A549 (cell line): ENCODE measurements at regions not wholly inside any gene's neighbourhood (a gene's known extent, or its start where the extent isn't known, plus 50 kb on each side); places are given as distances from the start of the nearest gene placed in this dataset.

ENCODE experiments used
- ATAC-seq, 2 experiments: fragments of 200-7000 bp in 1 of 2; fragments of >200 bp in 1 of 2; cut with Nextera tagmentation in 1 of 2; cut with Tn5 transposase in 1 of 2; 3 replicates each; pipeline versions ENCODE4 v1.8.0 to v1.9.1; 2018 to 2020; ENCODE audit warnings: mild to moderate bottlenecking in 1 of 2, moderate library complexity in 1 of 2
- CTCF ChIA-PET: fragments of 300-600 bp; sonication (Branson Sonifier 250); formaldehyde crosslinking; extraction: SDS; loops from one replicate; lab custom pipeline; 2021; ENCODE audit warnings: antibody characterized with exemption, inconsistent platforms; lab: Yijun Ruan, JAX
- POLR2A ChIA-PET: fragments of 350-600 bp; formaldehyde crosslinking; extraction: SDS; loops from one replicate; lab custom pipeline; 2021; ENCODE audit warnings: antibody characterized with exemption, inconsistent platforms; lab: Yijun Ruan, JAX
- DNase-seq, 2 experiments: peaks; one replicate each; pipeline versions ENCODE4 v3.0.0 to v3.0.0-alpha.2; 2011 to 2016; ENCODE audit warnings: low read depth in 1 of 2, low spot score in 1 of 2
- FAIRE-seq: peaks from 2 replicates; lab custom pipeline; 2011; peaks lifted over from hg19 to GRCh38; lab: Jason Lieb, UNC
- H3K27ac ChIP-seq, 2 experiments: fragments of >200 bp; sonication (Bioruptor Twin); formaldehyde crosslinking; 3 replicates each; pipeline ENCODE4 v1.5.1; 2016 to 2017
- H3K4me1 ChIP-seq: fragments of >200 bp; sonication (Bioruptor Twin); formaldehyde crosslinking; 3 replicates; pipeline ENCODE4 v1.6.1; 2016
- H3K4me2 ChIP-seq: fragments of >200 bp; sonication (Bioruptor Twin); formaldehyde crosslinking; 3 replicates; pipeline ENCODE4 v1.6.1; 2016
- H3K4me3 ChIP-seq: fragments of >200 bp; sonication (Bioruptor Twin); formaldehyde crosslinking; 3 replicates; pipeline ENCODE4 v1.5.1; 2016
- H3K9me3 ChIP-seq: fragments of >200 bp; sonication (Bioruptor Twin); formaldehyde crosslinking; 3 replicates; pipeline ENCODE4 v1.6.1; 2016
- BHLHE40 ChIP-seq: IDR thresholded peaks from 2 replicates; pipeline ENCODE4 v1.6.1; 2012; ENCODE audit warnings: low read depth, low read length, inconsistent platforms
- EHMT2 ChIP-seq: fragments of 200-600 bp; sonication (generic); IDR thresholded peaks from 2 replicates; pipeline ENCODE4 v1.6.1; 2016; ENCODE audit warnings: antibody characterized with exemption, low read depth, mild to moderate bottlenecking, moderate library complexity
- ELK1 ChIP-seq: fragments of 150-350 bp; IDR thresholded peaks from 2 replicates; pipeline ENCODE4 v1.6.1; 2014; ENCODE audit warnings: low read depth, mild to moderate bottlenecking, low read length
- EP300 ChIP-seq, 2 experiments: fragments of >200 bp; sonication (Bioruptor Twin); formaldehyde crosslinking; IDR thresholded peaks; 2 replicates in 1 of 2; 3 replicates in 1 of 2; pipeline ENCODE4 v1.6.1; 2016 to 2017
- ESRRA ChIP-seq: fragments of 150-350 bp; IDR thresholded peaks from 2 replicates; pipeline ENCODE4 v1.6.1; 2014; ENCODE audit warnings: mild to moderate bottlenecking, low read length, borderline replicate concordance
- HES2 ChIP-seq: fragments of >200 bp; sonication (Bioruptor Twin); formaldehyde crosslinking; IDR thresholded peaks from 2 replicates; pipeline ENCODE4 v1.6.1; 2016
- HOXA7 ChIP-seq: fragments of 250-450 bp; sonication (Bioruptor Pico); IDR thresholded peaks from 2 replicates; pipeline ENCODE4 v1.5.0; 2020; ENCODE audit warnings: mild to moderate bottlenecking, moderate library complexity
- JUNB ChIP-seq: fragments of >200 bp; sonication (Bioruptor Twin); formaldehyde crosslinking; IDR thresholded peaks from 2 replicates; pipeline ENCODE4 v1.6.1; 2016
- MAX ChIP-seq: IDR thresholded peaks from 2 replicates; pipeline ENCODE4 v1.6.1; 2012
- MAZ ChIP-seq: fragments of 150-350 bp; IDR thresholded peaks from 2 replicates; pipeline ENCODE4 v1.6.1; 2014; ENCODE audit warnings: antibody characterized with exemption, low read depth, low read length, borderline replicate concordance
- MYC ChIP-seq: IDR thresholded peaks from 2 replicates; pipeline ENCODE4 v1.6.1; 2012; ENCODE audit warnings: mild to moderate bottlenecking, inconsistent platforms, low read length, improper control_type of control experiment, borderline replicate concordance
- NFE2L2 ChIP-seq: fragments of 150-350 bp; conservative IDR thresholded peaks from 2 replicates; pipeline ENCODE4 v1.6.1; 2014; ENCODE audit warnings: low read length
- POLR2A ChIP-seq: IDR thresholded peaks from 2 replicates; pipeline ENCODE4 v1.6.1; 2012; ENCODE audit warnings: mild to moderate bottlenecking, low read length
- POLR2AphosphoS2 ChIP-seq: conservative IDR thresholded peaks from 2 replicates; pipeline ENCODE4 v1.6.1; 2012; ENCODE audit warnings: low read length, improper control_type of control experiment, inconsistent platforms
- RAD21 ChIP-seq, 2 experiments: fragments of >200 bp in 1 of 2; sonication (Bioruptor Twin) in 1 of 2; formaldehyde crosslinking in 1 of 2; IDR thresholded peaks in 1 of 2; conservative IDR thresholded peaks in 1 of 2; 2 replicates in 1 of 2; 3 replicates in 1 of 2; pipeline ENCODE4 v1.6.1; 2012 to 2018; ENCODE audit warnings: inconsistent platforms in 1 of 2
- SMC3 ChIP-seq: fragments of >200 bp; sonication (Bioruptor Twin); formaldehyde crosslinking; IDR thresholded peaks from 3 replicates; pipeline ENCODE4 v1.6.1; 2018; ENCODE audit warnings: inconsistent platforms
- TFCP2L1 ChIP-seq: fragments of 250-450 bp; sonication (Bioruptor Pico); IDR thresholded peaks from 2 replicates; pipeline ENCODE4 v1.5.0; 2021; ENCODE audit warnings: mild to moderate bottlenecking
- TP53 ChIP-seq: fragments of 250-450 bp; sonication (Bioruptor Pico); IDR thresholded peaks from 2 replicates; pipeline ENCODE4 v1.5.0; 2021; ENCODE audit warnings: mild to moderate bottlenecking, moderate library complexity
- ZC3H11A ChIP-seq: fragments of 450-650 bp; IDR thresholded peaks from 2 replicates; pipeline ENCODE4 v1.6.1; 2014; ENCODE audit warnings: antibody characterized with exemption, mild to moderate bottlenecking
- ZSCAN20 ChIP-seq: fragments of 250-450 bp; sonication (Bioruptor Pico); IDR thresholded peaks from 2 replicates; pipeline ENCODE4 v1.8.0; 2022; ENCODE audit warnings: mild to moderate bottlenecking, moderate library complexity
- WGBS: methylation state at CpG from one replicate; pipeline ENCODE4 v1.1.6; 2017; ENCODE audit errors: missing lambda C conversion rate; 5-methylcytosine and 5-hydroxymethylcytosine counted together
- TF ChIP-seq, protein P1 (sequence below): IDR thresholded peaks from 2 replicates; pipeline ENCODE4 v1.6.1; 2012; ENCODE audit warnings: low read depth, borderline replicate concordance
- TF ChIP-seq, protein P2 (sequence below): IDR thresholded peaks from 2 replicates; pipeline ENCODE4 v1.6.1; 2012
- TF ChIP-seq, protein P3 (sequence below): fragments of 200-600 bp; sonication (generic); IDR thresholded peaks from 2 replicates; pipeline ENCODE4 v1.6.1; 2016; ENCODE audit warnings: antibody characterized with exemption, mild to moderate bottlenecking, moderate library complexity
- TF ChIP-seq, protein P4 (sequence below): fragments of >200 bp; sonication (Bioruptor Twin); formaldehyde crosslinking; IDR thresholded peaks from 3 replicates; pipeline ENCODE4 v1.6.1; 2016

DNA sequence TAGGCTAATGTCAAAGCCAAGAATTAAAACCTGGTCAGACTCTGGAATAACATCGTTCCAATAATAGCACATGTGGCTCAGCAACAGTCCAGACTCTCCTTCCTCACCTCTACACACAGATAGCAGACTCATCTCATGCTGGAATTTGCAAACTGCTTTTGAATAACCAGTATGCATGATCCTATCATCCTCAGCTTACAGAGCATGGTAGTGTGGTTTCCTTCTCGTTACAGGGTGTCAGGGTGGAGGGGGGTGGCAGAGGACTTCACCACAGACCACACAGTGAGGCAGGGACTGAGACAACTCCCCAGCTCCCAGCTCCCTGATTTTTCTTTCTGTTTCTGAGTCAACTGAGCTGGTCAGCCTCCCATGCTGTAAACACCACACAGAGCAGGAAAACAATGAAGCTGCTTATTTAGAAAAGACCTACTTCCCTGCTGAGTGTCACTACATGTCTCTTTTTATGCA, 101.6 kb downstream of the RPL22L1 start:
- TF ChIP-seq EHMT2 (no peak), ESRRA (no peak), POLR2A (no peak), MAZ (no peak), MYC (no peak), TP53 (CRISPR knock-in tag) (no peak), SMC3 (no peak), HES2 (no peak), HOXA7 (CRISPR knock-in tag) (no peak), MAX (no peak), RAD21 (conservative IDR thresholded peaks at IDR 0.05 in 1 of 2, IDR thresholded peaks at IDR 0.05 in 1 of 2) (no peak), POLR2AphosphoS2 (no peak), TFCP2L1 (no peak), JUNB (no peak), ELK1 (no peak), ZC3H11A (no peak)
- TF ChIP-seq, protein P1, sequence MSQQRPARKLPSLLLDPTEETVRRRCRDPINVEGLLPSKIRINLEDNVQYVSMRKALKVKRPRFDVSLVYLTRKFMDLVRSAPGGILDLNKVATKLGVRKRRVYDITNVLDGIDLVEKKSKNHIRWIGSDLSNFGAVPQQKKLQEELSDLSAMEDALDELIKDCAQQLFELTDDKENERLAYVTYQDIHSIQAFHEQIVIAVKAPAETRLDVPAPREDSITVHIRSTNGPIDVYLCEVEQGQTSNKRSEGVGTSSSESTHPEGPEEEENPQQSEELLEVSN, result no peak
- TF ChIP-seq, protein P2, sequence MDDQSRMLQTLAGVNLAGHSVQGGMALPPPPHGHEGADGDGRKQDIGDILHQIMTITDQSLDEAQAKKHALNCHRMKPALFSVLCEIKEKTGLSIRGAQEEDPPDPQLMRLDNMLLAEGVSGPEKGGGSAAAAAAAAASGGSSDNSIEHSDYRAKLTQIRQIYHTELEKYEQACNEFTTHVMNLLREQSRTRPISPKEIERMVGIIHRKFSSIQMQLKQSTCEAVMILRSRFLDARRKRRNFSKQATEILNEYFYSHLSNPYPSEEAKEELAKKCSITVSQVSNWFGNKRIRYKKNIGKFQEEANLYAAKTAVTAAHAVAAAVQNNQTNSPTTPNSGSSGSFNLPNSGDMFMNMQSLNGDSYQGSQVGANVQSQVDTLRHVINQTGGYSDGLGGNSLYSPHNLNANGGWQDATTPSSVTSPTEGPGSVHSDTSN, result no peak
- TF ChIP-seq, protein P3, sequence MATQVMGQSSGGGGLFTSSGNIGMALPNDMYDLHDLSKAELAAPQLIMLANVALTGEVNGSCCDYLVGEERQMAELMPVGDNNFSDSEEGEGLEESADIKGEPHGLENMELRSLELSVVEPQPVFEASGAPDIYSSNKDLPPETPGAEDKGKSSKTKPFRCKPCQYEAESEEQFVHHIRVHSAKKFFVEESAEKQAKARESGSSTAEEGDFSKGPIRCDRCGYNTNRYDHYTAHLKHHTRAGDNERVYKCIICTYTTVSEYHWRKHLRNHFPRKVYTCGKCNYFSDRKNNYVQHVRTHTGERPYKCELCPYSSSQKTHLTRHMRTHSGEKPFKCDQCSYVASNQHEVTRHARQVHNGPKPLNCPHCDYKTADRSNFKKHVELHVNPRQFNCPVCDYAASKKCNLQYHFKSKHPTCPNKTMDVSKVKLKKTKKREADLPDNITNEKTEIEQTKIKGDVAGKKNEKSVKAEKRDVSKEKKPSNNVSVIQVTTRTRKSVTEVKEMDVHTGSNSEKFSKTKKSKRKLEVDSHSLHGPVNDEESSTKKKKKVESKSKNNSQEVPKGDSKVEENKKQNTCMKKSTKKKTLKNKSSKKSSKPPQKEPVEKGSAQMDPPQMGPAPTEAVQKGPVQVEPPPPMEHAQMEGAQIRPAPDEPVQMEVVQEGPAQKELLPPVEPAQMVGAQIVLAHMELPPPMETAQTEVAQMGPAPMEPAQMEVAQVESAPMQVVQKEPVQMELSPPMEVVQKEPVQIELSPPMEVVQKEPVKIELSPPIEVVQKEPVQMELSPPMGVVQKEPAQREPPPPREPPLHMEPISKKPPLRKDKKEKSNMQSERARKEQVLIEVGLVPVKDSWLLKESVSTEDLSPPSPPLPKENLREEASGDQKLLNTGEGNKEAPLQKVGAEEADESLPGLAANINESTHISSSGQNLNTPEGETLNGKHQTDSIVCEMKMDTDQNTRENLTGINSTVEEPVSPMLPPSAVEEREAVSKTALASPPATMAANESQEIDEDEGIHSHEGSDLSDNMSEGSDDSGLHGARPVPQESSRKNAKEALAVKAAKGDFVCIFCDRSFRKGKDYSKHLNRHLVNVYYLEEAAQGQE, result no peak
- no peak overlapping the region for H3K4me3 ChIP-seq
- H3K4me2 ChIP-seq, result no peak overlapping the region
- 51% methylated on average over 2 of the region's 2 CpGs for WGBS
- no peaks in the 10 kb centered on the region for H3K9me3 ChIP-seq
- ChIA-PET CTCF (interaction anchor here (1.0 kb wide), 1 partner anchor 8 kb away, joined by 4 read pairs; no protein-coding TSS in a partner anchor), POLR2A (no interaction called here)
- FAIRE-seq, result no peak
- no peak for ATAC-seq
- DNase-seq, result no peak
- H3K27ac ChIP-seq, result no peak overlapping the region
- peaks cover 11% of the 10 kb centered on the region; the same call in 2 of the 3 replicates for H3K4me1 ChIP-seq

- FAIRE-seq (no peak), DNase-seq (no peak), ATAC-seq (no peak)
- Histone ChIP-seq H3K4me1 (peaks cover 11% of the 10 kb centered on the region; the same call in 2 of the 3 replicates), H3K9me3 (no peaks in the 10 kb centered on the region), H3K4me2 (no peak overlapping the region), H3K4me3 (no peak overlapping the region), H3K27ac (no peak overlapping the region)
- CTCF ChIA-PET, result interaction anchor here (1.0 to 1.3 kb wide), 2 partner anchors 9 kb away, joined by 3 to 4 read pairs; no protein-coding TSS in a partner anchor
- POLR2A ChIA-PET, result no interaction called here
- 95% methylated on average over 1 of the region's 1 CpG for WGBS
- TF ChIP-seq EP300 (IDR thresholded peaks at IDR 0.05) (no peak), NFE2L2 (no peak), ZSCAN20 (CRISPR knock-in tag) (no peak), BHLHE40 (no peak), ZC3H11A (no peak), JUNB (no peak), TFCP2L1 (no peak)
- TF ChIP-seq, protein P4, sequence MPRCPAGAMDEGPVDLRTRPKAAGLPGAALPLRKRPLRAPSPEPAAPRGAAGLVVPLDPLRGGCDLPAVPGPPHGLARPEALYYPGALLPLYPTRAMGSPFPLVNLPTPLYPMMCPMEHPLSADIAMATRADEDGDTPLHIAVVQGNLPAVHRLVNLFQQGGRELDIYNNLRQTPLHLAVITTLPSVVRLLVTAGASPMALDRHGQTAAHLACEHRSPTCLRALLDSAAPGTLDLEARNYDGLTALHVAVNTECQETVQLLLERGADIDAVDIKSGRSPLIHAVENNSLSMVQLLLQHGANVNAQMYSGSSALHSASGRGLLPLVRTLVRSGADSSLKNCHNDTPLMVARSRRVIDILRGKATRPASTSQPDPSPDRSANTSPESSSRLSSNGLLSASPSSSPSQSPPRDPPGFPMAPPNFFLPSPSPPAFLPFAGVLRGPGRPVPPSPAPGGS, result no peak
- TF ChIP-seq, protein P3, result no peak
- TF ChIP-seq, protein P1, result no peak
Measured at GRCh38 chr3:170767576-170767941, 102.4 kb downstream of the RPL22L1 start.
